GM12875 (cell line): ENCODE measurements at regions not wholly inside any gene's neighbourhood (a gene's known extent, or its start where the extent isn't known, plus 50 kb on each side); places are given as distances from the start of the nearest gene placed in this dataset.

Experiments used
- H3K4me3 ChIP-seq: one replicate; pipeline ENCODE4 v1.5.1; 2011; ENCODE audit warnings: low read depth, low read length, control low read depth
- TF ChIP-seq, protein P1 (sequence below): IDR thresholded peaks from 2 replicates; pipeline ENCODE4 v1.5.1; 2011; ENCODE audit warnings: low read depth, mild to moderate bottlenecking, control low read depth, inconsistent platforms, low read length, moderate library complexity, borderline replicate concordance; ENCODE audit not compliant: insufficient read depth

- no peak overlapping the region for H3K4me3 ChIP-seq
- TF ChIP-seq, protein P1, sequence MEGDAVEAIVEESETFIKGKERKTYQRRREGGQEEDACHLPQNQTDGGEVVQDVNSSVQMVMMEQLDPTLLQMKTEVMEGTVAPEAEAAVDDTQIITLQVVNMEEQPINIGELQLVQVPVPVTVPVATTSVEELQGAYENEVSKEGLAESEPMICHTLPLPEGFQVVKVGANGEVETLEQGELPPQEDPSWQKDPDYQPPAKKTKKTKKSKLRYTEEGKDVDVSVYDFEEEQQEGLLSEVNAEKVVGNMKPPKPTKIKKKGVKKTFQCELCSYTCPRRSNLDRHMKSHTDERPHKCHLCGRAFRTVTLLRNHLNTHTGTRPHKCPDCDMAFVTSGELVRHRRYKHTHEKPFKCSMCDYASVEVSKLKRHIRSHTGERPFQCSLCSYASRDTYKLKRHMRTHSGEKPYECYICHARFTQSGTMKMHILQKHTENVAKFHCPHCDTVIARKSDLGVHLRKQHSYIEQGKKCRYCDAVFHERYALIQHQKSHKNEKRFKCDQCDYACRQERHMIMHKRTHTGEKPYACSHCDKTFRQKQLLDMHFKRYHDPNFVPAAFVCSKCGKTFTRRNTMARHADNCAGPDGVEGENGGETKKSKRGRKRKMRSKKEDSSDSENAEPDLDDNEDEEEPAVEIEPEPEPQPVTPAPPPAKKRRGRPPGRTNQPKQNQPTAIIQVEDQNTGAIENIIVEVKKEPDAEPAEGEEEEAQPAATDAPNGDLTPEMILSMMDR = no peak
Measured at GRCh38 chr3:145857956-145858355, 303.0 kb downstream of the PLOD2 start.

GRCh38 chr3:145864336-145864735, 296.6 kb downstream of the PLOD2 start:
- H3K4me3 ChIP-seq = no peak overlapping the region
- TF ChIP-seq, protein P1 = no peak

DNA sequence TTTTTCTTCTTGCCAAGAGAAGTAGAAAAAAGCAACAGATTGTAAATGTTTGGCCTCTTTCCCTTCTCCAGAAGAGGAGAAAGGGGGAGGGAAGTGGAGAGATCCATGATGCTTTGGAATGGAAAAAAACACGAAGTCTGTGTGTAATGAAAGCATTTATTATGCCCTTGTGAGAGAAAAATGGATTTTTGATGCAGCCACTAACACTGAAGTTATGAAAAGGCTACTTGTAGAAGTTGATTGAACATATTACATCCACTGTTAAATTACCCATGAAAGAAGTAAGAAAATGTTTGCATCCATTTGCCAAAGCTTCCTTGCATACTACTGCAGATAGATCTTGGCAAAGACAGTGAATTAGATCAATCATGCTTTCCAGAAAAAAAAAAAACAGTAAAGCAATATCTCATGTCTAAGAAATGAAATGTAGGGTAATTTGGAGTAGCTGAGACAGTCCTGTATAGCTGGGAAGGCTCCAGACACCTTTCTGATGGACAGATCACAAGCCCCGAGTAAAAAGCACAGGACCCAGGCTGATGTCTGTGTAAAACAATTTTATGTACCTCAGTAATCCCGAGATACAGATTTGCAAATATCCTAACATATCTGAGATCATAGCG, 295.5 kb downstream of the PLOD2 start:
- H3K4me3 ChIP-seq = no peak overlapping the region
- TF ChIP-seq, protein P1 = no peak

DNA sequence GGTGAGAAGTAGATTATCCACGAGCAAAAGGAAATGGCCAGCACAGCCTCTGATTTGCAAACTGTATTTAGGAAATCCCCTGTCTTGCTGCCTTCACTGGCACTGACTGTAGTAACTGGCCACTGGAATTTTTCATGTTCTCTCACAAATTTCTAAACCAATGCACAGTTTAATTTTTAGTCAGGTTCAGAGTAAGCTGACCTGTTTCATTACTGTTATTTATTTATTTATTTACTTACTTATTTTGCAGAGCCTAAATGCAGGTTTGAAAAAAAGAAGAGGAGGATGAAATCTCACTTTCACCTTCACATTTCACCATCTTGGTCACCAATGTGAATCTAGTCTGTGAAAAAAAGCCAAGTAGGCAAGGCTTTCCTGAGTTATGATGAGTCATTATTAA, 291.0 kb downstream of the PLOD2 start:
- H3K4me3 ChIP-seq = no peak overlapping the region
- TF ChIP-seq, protein P1 = no peak

DNA sequence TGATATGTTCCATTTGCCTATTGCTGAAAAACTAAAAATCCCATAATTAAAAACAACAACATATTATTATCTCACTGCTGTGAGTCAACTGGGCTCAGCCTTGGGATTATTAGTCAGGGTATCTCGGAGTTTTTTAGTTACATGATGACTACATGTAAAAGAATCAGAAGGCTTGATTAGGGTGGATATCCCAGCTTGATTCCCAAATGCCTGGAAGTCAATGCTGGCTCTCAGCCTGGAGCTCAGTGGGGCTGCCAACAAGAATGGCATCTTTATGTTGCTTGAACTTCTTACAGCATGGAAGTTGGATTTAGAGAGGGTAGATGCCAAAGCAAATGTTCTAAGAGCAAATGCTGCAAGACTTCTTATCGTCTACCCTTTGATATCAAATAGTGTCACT, 278.5 kb downstream of the PLOD2 start:
- TF ChIP-seq, protein P1 = no peak
- no peak overlapping the region for H3K4me3 ChIP-seq

DNA sequence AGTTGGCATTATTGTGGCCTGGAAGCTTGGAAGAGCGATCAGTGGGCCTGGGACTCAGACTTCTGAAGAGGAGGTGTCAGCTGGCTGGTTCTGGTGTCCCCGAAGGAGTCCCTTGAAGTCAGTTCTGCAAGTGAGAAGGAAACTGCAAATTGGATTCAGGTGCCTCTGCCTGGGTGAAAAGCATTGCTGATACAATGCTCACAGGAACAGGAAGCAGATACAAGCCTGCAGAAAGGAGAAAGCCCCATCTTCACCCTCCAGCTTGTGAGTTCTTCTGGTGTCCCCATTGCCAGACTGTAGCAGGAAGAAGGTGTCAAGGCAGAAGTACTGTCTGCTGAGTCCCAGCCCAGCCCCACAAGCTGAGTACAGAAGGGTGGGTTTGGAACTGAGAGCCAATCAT, 271.3 kb downstream of the PLOD2 start:
- TF ChIP-seq, protein P1 = no peak
- no peak overlapping the region for H3K4me3 ChIP-seq

DNA sequence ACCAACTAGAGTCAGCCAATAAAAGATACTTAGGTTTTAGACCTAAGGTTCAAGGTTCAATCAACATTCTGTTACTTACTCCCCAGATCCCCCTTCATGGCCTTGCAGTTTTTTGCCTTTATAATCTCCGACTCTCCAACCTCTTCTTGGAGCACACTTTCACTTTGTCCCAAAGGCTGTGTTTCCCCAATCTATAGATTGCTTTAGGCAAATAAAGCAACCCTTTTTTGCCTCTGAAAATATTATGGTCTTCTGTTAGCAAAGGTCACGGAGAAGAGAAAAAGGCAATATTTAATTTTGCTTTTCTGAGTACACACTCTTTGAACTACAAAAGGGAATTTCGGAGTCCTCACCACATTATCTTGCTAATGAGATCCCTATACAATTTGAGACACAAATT, 268.1 kb downstream of the PLOD2 start:
- TF ChIP-seq, protein P1 = no peak
- no peak overlapping the region for H3K4me3 ChIP-seq
